ENCODE measurements at regions not wholly inside any gene's neighbourhood (a gene's known extent, or its start where the extent isn't known, plus 50 kb on each side); places are given as distances from the start of the nearest gene placed in this dataset.

- H3K4me3 ChIP-seq (ENCODE audit: low read depth, low read length): no peak overlapping the region
- no peak for TF ChIP-seq CTCF (conservative IDR thresholded peaks at IDR 0.05; ENCODE audit: low read depth, low read length)
- no peak for DNase-seq (ENCODE audit: low read depth)
Measured at GRCh38 chr13:40158218-40158617, 502.8 kb downstream of the COG6 start.

GRCh38 chr13:40158757-40159156 is 503.3 kb downstream of the COG6 start:
- H3K4me3 ChIP-seq (ENCODE audit: low read depth, low read length): no peak overlapping the region
- no peak for TF ChIP-seq CTCF (conservative IDR thresholded peaks at IDR 0.05; ENCODE audit: low read depth, low read length)
- no peak for DNase-seq (ENCODE audit: low read depth)

- no peak overlapping the region for H3K4me3 ChIP-seq (ENCODE audit: low read depth, low read length)
- no peak for DNase-seq (ENCODE audit: low read depth)
- no peak for TF ChIP-seq CTCF (conservative IDR thresholded peaks at IDR 0.05; ENCODE audit: low read depth, low read length)
Measured at GRCh38 chr13:40159736-40160135, 504.3 kb downstream of the COG6 start.

GRCh38 chr13:40160618-40161350 is 505.3 kb downstream of the COG6 start:
- TF ChIP-seq CTCF (conservative IDR thresholded peaks at IDR 0.05; ENCODE audit: low read depth, low read length): no peak
- no peak for DNase-seq (ENCODE audit: low read depth)
- H3K4me3 ChIP-seq (ENCODE audit: low read depth, low read length): no peak overlapping the region

- H3K4me3 ChIP-seq (ENCODE audit: low read depth, low read length): no peak overlapping the region
- no peak for TF ChIP-seq CTCF (conservative IDR thresholded peaks at IDR 0.05; ENCODE audit: low read depth, low read length)
- DNase-seq (ENCODE audit: low read depth): no peak
Measured at GRCh38 chr13:40161351-40161810, 505.1 kb downstream of the FOXO1 start.

GRCh38 chr13:40161931-40162330 is 504.5 kb downstream of the FOXO1 start:
- TF ChIP-seq CTCF (conservative IDR thresholded peaks at IDR 0.05; ENCODE audit: low read depth, low read length): no peak
- H3K4me3 ChIP-seq (ENCODE audit: low read depth, low read length): no peak overlapping the region
- no peak for DNase-seq (ENCODE audit: low read depth)

Data from choroid plexus epithelial cell (primary cell).